NCI-H748 treated with DMSO at 0.1 percent for 48 hours (cell line): ENCODE measurements at regions not wholly inside any gene's neighbourhood (a gene's known extent, or its start where the extent isn't known, plus 50 kb on each side); places are given as distances from the start of the nearest gene placed in this dataset.

Experiments
- DNase-seq: peaks from one replicate; lab custom pipeline; 2025; lab: John Stamatoyannopoulos, UW

DNA sequence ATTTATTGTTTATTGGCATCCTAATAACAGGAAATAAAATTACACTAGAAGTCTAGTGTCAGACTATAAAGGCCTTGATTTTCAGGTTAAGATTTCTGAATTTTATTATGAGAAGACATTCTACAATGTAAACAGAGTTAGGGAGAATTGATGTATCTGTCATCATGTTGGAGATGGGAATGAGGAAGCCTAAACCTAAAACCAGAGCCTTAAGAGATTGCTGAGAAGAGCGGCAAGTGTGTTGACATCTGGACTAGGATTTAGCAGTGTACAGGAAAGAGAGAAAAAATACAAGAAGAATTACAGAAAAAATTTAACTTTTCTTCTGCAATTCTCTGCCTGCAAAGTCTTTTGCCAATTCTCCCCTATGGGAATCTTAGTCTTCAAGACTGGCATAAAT, 525.5 kb downstream of the NR2F1-AS1 start:
- no peak for DNase-seq

- DNase-seq, result no peak
These were observed 526.4 kb downstream of the NR2F1-AS1 start for GRCh38 chr5:93054424-93055163.

- DNase-seq, result no peak
These were observed 527.2 kb downstream of the NR2F1-AS1 start for GRCh38 chr5:93053825-93054224.

- DNase-seq, result no peak
These were observed 532.2 kb downstream of the NR2F1-AS1 start for GRCh38 chr5:93048858-93049257.

- no peak for DNase-seq
These were observed 536.0 kb downstream of the NR2F1-AS1 start for GRCh38 chr5:93044859-93045666.

DNA sequence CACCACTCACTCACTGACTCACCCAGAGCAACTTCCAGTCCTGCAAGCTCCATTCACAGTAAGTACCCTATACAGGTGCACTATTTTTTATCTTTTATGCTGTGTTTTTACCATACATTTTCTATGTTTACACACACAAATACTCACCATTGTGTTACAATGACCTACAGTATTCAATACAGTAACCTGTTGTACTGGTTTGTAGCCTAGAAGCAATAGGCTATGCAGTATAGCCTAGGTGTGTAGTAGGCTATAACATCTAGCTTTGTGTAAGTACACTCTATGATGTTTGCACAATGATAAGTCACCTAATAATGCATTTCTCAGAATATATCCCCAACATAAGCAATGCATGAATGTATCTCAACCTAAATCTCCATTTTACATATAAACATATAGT, 541.1 kb downstream of the NR2F1-AS1 start:
- DNase-seq, result peak; percentile 86

- DNase-seq, result no peak
These were observed 546.1 kb downstream of the NR2F1-AS1 start for GRCh38 chr5:93034621-93035590.

DNA sequence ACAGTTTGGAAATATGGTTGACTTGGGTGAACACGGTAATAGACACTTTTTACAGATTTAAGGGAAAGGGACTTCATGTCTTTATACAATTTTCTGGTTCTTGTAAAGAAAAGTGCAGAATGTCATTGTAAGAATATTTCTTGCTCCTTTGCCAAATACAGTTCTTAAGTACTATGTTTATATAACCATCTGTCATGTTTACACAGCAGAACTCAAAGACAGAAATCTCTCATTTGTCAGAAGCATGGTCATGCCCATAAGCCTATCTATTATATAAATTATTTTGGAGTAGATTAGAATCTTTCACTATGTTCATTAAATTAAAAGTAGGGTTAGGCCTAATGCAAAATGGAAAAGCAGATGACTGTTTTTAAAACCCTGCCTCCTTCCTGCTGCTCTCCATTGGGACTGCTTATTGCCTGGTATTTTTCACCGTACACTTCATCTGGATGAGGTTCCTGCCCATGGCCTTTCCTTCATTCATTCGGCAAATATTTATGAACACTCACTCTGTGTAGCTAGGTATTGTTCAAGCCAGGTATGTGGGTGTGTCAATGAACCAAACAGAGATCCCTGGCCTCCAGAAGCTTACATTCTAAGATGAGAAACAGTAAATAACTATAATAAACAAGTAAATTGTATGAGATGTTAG, 558.1 kb downstream of the NR2F1-AS1 start:
- no peak for DNase-seq

GRCh38 chr5:93022211-93022610, 558.8 kb downstream of the NR2F1-AS1 start:
- no peak for DNase-seq

- DNase-seq, result no peak
These were observed 561.1 kb downstream of the NR2F1-AS1 start for GRCh38 chr5:93019896-93020295.

- no peak for DNase-seq
These were observed 562.6 kb downstream of the NR2F1-AS1 start for GRCh38 chr5:93018461-93018860.

DNA sequence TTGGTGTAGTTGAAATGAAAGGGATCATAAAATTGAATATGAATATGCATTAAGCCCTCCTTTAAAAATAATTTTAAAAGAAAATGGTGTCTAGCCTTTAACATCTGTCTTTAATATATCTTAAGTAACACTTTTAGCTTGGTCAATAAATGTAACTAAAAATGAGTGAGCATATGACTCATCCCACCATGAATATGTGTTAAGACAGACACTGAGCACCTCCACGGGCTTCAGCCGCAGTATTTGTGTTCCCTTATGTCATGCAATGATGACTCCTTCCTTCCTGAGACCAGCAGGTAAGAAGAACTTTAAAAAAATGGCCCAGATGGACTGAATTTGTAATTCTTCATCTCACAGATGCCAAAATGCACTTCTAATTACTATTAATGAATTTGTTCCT, 563.2 kb downstream of the NR2F1-AS1 start:
- no peak for DNase-seq

DNA sequence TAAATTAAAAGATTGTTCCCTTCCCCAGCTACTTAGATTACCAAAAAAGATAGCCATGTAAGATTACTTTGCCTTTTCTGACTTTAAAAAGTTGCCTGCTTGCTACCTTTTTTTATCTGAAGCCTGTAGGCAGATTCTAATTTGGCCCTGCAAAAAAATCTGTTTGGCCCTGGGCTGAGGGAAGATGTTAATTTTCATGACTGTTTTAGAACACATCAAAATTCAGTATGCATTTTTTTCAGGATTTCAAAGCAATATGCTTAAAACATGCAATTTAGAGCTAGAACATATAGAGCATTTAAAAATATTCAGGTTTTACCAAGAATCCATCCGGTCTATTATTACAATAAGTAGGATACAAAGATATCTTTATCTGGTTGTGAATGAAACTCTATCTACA, 563.6 kb downstream of the NR2F1-AS1 start:
- DNase-seq, result no peak

GRCh38 chr5:93010616-93011015, 570.4 kb downstream of the NR2F1-AS1 start:
- DNase-seq, result no peak

DNA sequence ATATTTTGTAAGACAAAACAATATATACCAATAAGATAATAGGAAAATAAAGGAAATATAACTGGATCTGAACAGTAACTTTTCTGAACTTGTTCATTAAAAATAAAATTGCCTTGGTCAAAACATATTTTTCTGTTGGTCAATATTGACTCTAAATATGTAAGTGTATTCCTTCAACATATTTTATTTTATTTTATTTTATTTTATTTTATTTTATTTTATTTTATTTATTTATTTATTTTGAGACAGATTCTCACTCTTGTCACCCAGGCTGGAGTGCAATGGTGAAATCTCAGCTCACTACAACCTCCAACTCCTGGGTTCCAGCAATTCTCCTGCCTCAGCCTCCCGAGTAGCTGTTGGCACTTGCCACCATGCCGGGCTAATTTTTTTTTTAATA, 571.0 kb downstream of the NR2F1-AS1 start:
- DNase-seq, result no peak

DNA sequence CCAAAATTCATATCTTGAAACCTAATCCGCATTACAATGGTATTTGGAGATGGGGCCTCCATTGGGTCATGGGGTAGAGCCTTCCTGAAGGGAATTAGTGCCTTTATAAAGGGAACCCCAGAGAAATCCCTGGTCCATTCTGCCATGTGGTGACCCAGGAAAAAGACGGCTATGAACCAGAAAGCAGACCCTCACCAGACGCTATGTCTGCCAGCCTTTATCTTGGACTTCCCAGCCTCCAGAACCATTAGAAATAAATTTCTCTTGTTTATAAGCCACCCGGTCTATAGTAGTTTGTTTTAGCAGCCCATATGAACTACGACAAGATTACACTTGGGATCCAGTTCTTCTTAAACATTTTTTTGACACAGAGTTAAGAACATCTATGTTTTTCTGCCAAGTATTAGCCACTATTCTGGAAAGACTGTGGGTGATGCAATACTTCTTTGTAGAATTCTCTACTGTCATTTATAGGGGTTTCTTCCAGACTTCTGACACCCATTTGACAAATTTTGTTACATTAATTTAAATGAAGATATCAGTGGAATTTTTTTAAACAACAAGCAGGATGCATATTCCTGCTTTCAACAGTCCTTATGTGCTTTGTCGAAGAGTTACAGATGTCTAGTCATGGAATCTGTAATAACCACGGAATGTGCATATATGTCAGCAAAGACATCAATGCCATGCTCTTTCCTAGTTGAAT, 572.4 kb downstream of the NR2F1-AS1 start:
- no peak for DNase-seq

DNA sequence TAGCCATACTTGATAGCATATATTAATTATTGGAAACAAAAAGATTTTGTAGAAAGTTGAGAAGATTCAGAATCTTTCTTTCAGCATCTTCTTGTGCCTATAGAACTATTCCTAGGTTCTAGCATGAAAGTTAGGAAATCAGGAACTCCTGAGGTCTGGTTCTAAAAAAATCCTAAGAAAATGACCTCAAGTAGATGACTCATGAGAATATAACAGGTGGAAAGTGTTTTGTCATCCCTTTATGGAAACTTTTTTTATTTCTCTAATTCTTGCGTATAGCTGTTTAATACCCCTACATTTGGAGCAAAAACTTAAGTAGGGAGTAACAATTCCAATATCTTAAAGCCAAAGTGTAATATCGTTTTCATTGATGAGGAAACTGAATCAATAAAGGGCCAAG, 574.1 kb downstream of the NR2F1-AS1 start:
- no peak for DNase-seq

DNA sequence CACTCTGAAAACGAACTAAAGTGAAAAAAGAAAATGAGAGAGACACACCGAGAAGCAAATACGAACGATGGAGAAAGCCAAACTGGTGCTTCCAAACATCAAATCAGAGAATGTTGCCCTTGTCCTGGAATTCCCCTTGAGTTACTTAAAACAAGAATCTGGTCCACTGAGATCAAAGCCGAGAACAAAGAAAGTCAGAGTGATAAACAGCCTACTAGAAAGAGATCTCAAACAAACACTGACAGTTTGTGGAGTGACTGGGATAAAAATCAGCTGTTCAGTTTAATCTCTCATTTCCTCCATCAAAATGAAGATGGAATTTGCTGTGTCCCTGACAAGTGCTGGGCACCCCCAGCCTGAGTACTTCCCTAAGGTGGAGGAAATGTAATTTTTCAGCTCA, 582.6 kb downstream of the NR2F1-AS1 start:
- DNase-seq, result no peak

- no peak for DNase-seq
These were observed 586.6 kb downstream of the NR2F1-AS1 start for GRCh38 chr5:92994392-92994791.

- no peak for DNase-seq
These were observed 588.9 kb downstream of the NR2F1-AS1 start for GRCh38 chr5:92992073-92992472.

- DNase-seq, result peak; percentile 24
These were observed 589.4 kb downstream of the NR2F1-AS1 start for GRCh38 chr5:92991581-92992067.
